ENCODE measurements at regions not wholly inside any gene's neighbourhood (a gene's known extent, or its start where the extent isn't known, plus 50 kb on each side); places are given as distances from the start of the nearest gene placed in this dataset.
"Not testable (repeated sequence)": the region's sequence is repeated elsewhere in the genome, so short reads cannot be mapped to it uniquely, and the experiment has no call there.

- TF ChIP-seq ZC3H4 (CRISPR knock-in tag; IDR thresholded peaks at IDR 0.05; ENCODE audit: borderline replicate concordance); ZBTB33 (CRISPR knock-in tag; IDR thresholded peaks at IDR 0.05); MED8 (CRISPR knock-in tag; IDR thresholded peaks at IDR 0.05; ENCODE audit: insufficient replicate concordance); JUN (CRISPR knock-in tag; IDR thresholded peaks at IDR 0.05); ZNF672 (CRISPR knock-in tag; IDR thresholded peaks at IDR 0.05); ZNF670 (CRISPR knock-in tag; IDR thresholded peaks at IDR 0.05; ENCODE audit: borderline replicate concordance); ZNF121 (CRISPR knock-in tag; IDR thresholded peaks at IDR 0.05); RFX5 (IDR thresholded peaks at IDR 0.05; ENCODE audit: low read depth, low read length); ZNF33A (CRISPR knock-in tag; IDR thresholded peaks at IDR 0.05; ENCODE audit: borderline replicate concordance): not testable (repeated sequence)
Measured at GRCh38 chr14:105721996-105722709, 195.8 kb downstream of the TMEM121 start.

All from HepG2 (cell line).